ENCODE measurements at regions not wholly inside any gene's neighbourhood (a gene's known extent, or its start where the extent isn't known, plus 50 kb on each side); places are given as distances from the start of the nearest gene placed in this dataset.
"Not testable (repeated sequence)": the region's sequence is repeated elsewhere in the genome, so short reads cannot be mapped to it uniquely, and the experiment has no call there.

DNA sequence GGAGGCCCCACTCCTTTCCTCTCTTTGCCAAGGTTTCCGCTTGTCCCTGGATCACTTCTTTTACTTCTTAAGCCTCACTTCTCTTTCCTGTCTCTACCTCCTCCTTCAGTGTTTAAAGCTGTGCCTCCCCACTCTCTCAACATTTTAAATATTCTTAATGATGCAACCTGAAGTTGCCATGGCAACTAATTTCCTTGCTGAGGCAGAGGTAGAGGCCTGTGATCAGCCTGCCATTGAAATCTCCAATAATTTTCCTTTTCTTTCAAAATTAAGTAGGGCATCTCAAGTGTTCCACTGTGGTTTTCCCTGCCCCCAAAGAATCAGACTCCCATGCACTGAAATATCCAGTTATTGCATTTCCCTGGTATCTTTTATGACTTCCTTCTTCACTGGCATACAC lies 108.6 kb upstream of the VRK1 start:
- peak; percentile 11 for DNase-seq

DNA sequence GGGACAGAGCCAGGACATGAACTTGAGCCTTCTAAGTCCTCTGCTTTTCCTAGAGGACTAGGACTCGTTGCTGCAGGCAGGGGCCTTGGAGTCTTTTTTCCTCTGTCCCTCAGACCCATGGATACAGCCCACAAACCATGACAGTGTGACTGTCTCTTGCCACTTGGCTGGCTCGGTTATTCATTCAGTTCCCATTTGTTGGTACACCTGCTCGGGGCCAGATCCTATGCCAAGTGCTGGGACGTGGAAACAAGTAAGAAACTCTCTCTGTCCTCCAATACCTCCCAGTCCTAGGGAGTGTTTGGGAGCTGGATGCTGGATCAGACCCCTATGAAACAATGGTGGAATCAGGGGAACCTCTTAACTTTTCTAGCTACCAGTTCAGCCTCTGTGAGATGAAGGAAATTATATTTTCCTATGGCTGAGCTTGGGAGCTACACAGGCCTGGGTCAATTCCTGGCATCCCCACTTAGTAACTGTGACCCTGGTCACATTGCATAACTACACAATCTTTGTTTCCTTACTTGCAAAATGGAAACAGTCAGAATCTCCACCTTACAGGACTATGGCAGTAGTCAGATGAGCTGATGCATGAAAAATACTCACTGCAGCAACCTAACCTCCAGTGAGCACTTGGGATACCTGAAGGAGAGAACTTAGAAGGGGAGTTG lies 106.3 kb upstream of the VRK1 start:
- DNase-seq: no peak

DNA sequence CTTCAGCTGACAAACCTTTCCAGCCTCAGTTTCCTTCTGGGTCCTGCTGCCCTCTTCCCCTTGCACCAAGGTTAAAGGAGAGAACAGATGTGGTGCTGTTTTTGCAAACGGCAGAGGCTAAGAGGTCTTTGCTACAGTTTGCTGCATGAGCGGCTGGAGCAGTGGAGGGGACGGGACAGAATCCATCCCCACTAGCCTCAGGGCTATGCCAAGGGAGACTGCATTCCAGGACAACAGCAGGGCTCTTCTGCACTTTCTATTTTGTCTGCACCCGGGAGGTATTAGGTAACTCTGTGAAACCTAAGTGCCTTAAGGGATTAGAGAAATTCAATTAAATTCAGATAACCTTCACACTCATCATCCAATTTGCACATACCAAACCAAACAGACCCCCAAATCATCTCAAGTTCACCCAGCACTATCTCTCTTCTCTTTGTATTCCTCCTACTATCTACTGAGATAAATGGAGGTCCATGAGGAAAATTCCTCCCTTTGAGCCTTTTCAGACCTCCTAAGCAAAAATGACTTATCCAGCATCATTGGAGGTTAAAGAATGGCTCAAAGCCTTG lies 103.8 kb upstream of the VRK1 start:
- DNase-seq: no peak

DNA sequence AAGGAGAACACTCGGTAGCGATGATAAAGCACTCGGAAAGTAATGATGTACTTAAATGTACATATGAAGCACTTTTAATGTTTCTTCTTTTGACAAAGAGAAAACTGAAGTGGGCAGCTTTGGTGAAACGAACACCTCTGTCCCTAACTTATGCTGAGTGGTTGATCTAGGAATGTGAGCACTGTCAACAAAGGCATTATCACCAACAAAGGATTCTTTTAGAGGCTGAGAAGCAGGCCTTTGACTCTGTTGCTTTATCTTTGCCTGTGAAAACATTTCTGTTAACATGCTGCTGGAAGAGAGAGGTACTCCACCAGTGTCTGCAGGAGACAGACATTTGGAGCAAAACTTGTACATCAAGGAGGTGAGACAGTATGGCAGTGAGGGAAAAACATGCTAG lies 103.2 kb upstream of the VRK1 start:
- no peak for DNase-seq

DNA sequence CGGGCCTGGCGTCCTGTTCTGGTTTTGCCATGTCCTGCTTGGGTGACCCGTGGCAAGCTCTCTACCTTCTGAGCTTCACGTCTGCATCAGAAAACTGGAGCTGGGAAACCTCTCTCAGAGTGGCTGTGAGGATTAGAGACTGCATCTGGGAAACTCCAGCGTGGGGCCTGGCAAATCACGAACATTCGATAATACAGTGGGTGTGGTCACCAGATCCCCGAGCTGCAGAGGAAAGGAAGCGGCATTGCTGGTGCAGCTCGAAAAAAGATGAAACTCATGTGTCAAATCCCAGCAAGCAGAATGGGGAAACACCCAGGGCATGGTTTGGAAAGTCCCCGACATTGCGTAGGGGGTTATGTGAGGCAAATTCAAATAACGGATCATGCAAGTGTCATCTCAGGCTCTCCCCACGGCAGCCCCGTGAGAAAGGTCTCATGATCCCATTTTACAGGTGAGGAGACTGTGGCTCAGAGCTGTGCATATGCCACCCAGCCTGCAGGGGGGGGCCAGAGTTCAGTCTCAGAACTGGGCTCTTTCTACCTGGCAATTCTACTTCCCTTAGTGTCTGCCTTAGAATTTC lies 98.1 kb upstream of the VRK1 start:
- no peak for DNase-seq

DNA sequence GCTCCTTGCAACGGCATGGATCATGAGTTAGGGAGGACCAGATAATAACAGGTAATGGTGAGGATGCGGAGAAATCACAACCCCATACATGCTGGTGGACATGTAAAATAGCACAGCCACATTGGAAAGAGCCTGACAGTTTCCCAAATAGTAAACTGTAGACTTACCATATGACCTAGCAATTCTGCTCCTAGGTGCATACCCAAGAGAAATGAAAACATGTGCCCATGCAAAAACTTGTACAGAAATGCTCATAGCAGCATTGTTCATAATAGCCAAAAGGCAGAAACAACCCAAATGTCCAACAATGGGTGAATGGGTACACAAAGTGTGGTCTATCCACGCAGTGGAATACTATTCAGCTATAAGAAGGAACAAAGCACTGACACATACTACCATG lies 97.5 kb upstream of the VRK1 start:
- DNase-seq: no peak

DNA sequence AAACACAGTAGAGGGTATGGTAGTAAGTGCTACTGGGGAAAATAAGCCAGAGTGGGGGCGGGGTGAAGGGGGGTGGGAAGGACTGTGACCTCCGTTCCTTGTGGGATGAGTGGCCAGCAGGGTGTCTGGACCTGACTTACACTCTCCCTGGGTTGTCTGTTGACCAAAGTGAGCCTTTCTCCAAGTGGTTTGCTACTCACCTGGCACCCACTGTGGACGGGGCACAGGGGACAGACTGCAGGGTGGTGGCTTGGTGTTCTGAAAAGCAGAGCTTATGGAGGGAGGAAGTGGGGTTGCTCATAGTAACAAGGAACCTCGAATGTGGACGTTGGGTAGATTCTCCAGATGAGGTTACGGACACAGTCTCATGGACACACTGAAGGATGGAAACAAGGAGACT lies 94.4 kb upstream of the VRK1 start:
- DNase-seq: no peak

DNA sequence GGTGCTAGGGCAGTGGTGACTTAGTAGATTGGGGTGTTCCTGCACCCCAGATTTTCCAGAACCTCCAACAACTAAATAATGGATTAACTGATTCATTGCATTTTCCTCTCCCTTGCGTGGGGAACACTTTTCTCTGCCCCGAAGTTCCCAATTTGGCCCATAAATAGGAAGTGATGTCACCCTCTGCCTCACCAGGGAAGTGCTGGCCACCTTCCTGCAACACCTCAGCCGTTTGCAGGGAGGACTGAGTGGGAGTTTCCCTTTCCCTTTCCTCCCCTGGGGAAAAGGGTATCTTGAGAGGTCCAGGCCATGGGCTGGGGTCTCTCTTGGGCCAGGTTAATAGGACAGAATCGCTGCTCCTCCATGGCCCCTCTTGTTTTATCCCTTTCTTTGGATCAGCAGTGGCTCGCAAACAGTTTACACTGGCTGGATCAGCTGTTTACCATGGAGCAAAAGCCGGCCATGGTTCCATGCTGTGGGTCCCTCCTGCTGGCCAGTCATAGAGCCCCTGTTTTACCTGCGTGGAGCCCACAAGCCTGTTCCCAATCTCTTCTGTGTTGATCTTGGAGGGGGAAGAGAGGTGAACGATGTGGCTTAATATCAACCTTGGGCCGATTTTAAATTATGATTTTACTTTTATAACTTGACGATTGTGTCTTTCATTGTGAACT lies 91.6 kb upstream of the VRK1 start:
- no peak for DNase-seq

DNA sequence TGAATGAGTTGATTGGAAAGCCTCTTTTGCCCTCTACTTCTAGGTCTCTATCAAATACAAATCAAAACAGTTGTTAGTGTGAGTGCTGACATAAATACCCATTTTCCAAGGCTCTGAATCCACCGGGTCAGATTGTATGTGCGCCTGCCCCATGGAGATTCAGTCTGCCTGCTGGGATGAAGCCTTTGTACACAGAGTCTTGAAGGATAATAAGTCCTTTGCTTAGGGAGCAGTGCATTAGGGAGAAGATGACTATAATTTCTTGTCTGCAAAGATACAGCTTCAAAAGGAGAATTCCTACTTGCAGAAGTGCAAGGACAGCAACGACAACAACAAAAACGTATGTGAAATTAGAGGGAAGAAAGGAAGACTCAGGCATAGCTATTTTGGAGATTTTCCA lies 90.3 kb upstream of the VRK1 start:
- DNase-seq: no peak

DNA sequence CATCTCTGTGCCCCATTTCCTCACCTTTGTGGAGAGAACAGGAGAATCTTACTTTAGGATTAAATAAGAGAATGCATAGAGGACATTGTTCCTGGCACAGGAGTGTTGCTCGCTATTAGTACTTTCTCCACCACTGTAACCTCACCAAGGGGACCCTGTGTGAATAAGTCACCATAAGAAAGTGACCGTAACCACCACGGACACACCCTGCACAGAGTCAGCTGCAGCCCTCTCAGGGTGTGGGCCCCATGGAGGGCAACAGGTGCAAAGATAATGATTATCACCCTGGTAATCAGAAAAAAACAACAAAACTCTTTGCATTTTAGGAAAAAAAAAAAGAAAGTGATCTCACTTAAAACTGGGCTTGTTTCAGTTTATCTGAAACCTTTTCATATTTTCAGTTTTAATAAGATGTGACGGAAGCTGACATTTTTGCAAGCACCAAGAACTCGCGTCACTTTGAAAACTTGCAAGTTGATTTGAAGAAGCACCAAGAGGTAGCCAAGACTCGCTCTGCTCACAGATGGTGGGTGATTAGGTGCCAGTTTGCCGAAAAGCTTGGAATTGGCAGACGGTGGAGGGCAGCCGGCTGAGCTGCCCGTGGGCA lies 87.0 kb upstream of the VRK1 start:
- no peak for DNase-seq

DNA sequence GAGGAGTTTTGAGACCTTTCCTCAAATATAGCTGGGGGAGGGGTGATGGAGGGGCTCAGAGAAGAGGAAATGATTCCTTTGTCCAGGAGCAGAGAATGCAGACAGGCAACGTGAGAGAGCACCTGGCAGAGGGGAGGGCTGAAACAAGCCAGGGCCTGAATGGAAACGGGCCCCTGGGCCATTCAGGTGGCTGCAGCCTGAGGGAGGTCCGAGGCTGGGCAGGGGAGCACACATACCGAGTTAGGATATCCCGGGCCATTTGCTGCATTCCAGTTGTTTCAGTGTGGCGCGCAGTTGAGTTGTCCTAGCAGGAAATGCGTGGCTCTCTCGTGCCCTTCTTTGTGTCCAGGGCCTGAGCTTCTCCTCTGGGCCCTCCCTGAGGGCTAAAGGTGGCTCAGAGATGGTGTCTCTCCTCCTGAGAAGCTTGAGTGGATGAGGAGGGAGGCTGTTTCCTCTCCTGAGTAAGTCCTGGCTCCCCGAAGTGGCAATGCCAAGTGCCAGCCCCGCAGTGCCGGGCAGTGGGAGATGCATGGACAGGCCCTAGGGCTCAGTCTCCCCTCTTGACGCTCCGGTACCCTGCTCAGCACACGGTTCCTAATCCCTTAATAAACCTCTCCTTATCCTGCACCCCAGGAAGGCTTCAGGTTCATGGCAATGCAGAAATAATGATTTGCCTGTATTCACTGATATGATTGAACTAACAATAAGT lies 85.5 kb upstream of the VRK1 start:
- no peak for DNase-seq

DNA sequence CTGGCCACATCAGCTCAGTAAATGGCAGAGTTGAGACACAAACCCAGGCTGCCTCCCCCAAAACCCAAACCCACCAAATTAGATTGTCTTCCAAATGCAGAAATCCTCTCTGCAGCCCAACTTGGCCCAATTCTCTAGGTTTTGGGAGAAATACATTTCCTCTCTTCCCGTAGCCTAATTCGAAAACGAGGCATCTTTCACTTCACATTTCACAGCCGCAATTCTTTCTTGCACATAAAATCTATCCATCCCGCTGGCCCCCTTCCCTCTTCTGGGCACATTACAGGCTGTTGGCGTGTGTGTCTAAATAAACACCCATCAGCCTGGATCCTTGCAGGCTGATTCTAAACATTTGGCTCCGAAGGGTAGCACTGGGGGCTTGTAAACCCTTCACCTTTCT lies 83.8 kb upstream of the VRK1 start:
- DNase-seq: no peak

DNA sequence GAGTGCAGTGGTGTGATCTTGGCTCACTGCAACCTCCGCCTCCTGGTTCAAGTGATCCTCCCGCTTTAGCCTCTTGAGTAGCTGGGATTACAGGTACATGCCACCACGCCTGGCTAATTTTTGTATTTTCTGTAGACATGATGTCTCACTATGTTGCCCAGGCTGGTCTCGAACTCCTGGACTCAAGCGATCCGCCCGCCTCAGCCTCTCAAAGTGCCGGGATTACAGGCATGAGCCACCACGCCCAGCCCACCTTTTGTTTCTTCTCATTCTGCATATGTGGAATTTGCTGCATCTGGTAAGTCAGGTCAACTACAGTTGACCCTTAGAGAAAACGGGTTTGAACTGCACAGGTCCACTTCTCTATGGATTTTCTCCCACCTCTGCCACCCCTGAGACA lies 82.6 kb upstream of the VRK1 start:
- DNase-seq: not testable (repeated sequence)

DNA sequence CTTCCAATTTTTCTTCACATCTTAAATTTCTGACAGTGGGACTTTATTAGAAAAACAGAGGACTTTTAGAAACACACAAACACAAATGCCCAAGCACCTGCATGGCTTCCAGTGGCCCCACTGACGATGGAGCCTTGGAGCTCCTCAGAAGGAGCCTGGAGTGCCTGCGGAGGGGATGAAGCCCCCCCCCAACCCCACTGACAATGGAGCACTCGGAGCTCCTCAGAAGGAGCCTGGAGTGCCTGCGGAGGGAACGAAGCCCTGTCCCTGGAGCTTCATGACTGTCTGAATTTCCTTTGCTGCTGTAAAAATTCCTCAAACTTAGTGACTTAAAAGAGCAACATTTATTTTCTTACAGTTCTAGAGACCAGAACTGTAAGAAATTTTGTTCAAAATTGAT lies 80.1 kb upstream of the VRK1 start:
- DNase-seq: no peak

DNA sequence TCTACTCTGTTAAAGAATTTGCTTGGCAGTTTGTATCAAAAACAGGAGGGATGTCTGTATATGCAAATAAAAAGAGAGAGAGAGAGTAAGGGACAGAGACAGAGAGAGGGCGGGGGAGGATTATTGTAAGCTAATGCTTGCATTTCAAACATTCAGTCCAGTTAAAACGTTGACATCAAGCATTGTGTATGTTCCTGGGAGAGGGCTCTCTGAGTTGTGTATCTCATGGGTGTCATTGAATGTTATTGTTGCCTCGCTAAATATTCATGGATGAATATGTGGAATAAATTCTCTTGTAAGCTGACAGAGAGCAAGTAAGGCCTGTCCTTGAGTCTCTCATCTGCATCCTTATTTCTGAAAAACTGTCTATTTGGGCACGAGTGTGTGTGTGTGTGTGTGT lies 78.8 kb upstream of the VRK1 start:
- DNase-seq: no peak

DNA sequence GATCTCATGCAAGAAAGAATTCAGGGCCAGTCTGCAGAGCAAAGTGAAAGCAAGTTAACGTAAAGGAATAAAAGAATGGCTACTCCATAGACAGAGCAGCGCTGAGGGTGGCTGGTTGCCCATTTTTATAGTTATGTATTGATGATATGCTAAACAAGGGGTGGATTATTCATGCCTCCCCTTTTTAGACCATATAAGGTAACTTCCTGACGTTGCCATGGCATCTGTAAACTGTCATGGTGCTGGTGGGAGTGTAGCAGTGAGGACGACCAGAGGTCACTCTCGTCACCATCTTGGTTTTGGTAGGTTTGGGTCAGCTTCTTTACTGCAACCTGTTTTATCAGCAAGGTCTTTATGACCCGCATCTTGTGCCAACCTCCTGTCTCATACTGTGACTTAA lies 76.5 kb upstream of the VRK1 start:
- not testable (repeated sequence) for DNase-seq

DNA sequence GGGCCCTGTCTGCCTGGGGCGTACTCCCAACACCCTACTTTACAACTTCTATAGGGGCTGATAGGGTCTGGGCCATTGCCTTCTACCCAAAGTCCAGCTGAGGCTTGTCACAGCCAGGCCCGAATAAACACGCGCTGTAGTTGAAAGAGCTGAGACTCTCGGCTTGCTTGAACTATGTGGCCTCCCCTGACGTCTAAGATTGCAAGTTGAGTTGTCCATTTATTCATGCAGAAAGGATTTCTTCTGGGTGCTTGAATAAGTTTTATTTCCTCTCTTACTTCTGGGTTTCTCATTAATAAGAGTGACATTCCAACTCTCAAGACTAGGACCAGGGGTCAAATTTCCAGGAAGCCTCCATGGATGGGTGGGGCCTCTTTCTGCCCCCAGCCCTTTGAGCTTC lies 74.4 kb upstream of the VRK1 start:
- no peak for DNase-seq

DNA sequence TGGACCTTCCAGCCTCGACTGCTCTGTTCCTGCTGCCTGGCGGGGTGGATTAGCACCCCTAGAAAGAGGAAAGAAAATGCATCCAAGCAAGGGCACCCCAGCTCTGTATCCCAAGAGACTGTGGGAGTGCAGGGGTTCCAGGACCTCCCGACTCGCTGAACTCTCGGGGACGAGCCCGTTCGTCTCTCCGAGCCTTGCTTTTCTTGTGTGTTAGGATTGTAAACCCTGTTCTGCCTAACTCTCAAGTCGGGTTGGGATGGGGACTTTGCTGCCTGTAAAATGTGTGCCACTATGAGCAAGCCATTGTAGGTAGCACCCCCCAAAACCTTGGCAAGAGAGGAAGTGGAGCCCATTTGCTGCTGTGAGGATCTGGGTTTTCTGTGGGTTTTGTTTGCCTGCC lies 73.2 kb upstream of the VRK1 start:
- DNase-seq: no peak

DNA sequence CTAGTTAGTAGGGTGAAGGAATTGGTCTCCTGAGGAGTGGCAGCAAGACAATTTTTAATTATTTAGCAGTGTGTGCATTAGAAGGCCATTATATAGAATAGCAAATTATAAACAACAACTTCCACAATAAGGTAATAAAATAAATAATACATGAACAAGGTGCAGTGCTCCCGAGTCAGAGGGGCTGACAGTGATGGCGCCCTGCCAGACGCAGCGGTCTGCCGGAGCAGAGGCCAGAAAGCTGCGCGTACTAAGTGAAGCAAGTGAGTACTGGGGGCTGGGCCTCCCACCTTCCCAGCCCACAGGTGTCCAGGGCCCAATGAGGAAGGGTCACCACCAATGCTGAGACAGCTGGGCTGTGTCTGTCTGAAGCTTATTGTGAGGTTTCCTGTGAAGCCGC lies 72.0 kb upstream of the VRK1 start:
- no peak for DNase-seq

DNA sequence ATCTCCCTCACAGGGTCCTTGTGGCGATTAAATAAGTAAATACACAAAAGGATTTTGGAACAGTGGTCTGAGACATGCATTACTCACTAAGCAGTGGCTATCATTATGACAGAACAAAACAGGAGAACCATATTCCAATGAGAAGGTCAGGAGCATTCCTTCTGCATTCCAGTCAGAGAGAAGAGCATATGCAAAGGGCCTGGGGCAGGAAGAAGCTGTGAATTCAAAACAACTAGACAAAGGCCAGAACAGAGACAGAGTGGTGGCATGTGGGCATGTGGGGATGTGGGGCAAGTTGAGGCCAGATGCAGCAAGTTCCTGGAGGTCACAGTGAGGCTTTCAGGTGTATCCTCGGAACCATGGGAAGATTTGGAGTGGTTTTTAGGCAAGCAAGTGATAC lies 70.1 kb upstream of the VRK1 start:
- no peak for DNase-seq

DNA sequence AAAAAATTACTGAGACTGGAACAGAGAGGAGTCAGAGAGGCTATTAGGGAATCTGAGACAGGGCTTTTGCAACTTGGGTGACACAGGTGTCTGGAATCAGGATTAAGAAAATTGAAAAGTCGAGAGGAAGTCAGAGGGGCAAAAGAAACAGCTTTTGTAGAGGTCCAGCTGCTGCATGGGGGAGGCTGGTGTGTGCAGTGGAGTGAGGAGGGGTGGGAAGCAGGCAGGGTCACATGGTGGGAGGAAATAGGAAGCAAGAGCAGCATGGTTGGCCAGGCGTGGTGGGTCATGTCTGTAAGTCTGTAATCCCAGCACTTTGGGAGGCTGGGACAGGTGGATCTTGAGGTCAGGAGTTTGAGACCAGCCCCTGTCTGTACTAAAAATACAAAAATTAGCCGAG lies 69.7 kb upstream of the VRK1 start:
- DNase-seq: no peak

DNA sequence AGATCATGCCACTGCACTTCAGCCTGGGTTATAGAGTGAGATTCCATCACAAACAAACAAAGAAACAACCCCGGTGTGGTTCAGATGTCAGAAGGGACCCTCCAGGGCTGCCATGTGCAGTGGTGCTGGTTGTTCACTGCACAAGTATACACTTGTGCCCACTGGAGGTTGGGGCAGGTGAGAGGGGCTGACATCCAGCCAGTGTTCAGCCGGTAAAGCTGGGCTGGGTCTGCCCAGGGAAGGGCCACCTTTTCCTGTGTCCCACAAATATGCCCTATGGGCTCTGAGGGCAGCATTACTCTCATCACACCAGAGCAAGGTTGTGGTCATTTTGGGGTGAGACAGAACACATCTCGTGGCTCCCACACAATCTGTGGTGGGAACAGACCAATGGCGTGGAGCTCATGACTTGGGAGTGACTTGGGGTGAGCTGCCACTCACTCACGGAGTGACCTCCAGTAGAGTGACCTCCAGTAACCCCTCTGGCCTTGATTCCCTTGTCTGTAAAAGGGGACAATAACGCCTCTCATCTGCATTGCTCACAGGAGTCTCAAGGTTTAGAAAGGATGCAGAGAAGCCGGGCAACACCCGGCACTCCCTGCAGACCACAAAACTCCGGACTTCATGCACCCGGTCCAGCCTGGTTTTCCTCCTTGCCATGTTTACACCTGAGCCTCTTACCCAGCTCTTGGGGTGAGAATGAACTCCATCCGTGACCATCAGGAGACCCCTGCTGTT lies 69.0 kb upstream of the VRK1 start:
- no peak for DNase-seq

DNA sequence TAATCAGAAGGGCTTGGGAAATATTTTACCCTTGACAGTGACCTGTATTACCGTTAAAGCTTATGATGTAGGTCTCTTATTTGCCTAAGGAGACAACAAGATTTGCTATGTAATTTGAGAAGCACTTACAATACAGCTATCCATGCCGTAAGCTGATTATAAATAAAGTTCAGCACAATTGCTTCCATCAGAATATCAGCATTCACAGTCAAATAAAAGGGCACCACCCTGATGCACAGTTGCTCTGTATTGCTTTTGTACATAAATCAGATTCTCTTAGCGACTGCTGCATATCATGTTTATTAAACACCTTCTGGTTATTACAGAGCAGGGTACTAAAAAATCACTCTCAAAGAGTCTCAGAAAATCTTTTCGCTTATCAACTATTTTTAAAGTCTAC lies 67.3 kb upstream of the VRK1 start:
- DNase-seq: no peak

All from NCI-H1694 (cell line).